ENCODE measurements at regions not wholly inside any gene's neighbourhood (a gene's known extent, or its start where the extent isn't known, plus 50 kb on each side); places are given as distances from the start of the nearest gene placed in this dataset.

DNA sequence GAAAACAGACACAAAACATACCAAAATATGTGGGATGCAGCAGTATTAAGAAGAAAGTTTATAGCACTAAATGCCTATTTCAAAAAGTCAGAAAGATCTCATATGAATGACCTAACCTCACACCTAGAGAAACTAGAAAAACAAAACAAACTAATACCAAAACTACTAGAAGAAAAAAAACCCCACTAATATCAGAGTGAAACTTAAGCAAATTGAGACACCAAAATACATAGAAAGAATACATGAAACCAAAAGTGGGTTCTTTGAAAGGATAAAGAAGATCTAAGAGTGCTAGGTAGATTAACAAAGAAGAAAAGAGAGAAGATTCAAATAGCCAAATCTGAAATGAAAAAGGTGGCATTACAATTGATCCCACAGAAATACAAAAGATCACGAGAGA, 494.1 kb downstream of the SH2D4B start:
- no peak for DNase-seq

GRCh38 chr10:81034383-81034782, 496.7 kb downstream of the SH2D4B start:
- no peak for DNase-seq

DNA sequence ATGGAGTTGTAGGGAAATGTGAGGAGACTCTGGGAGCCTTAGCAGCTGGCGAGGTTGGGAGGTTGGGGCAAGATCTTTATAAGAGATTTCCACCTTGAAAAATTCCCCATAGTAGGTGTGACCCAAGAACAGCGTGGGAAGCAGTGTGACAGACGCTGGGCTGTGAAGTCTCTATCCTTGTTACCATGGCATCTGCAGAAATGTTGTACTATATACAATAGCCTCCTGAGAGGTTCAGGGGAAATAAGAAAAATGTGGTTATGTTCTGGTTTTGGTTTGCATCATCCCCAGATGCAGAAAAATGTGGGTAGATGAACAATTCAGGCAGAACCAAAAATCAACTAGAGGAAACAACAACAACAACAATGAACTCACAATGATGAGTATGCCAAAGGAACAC, 498.6 kb downstream of the SH2D4B start:
- no peak for DNase-seq

DNA sequence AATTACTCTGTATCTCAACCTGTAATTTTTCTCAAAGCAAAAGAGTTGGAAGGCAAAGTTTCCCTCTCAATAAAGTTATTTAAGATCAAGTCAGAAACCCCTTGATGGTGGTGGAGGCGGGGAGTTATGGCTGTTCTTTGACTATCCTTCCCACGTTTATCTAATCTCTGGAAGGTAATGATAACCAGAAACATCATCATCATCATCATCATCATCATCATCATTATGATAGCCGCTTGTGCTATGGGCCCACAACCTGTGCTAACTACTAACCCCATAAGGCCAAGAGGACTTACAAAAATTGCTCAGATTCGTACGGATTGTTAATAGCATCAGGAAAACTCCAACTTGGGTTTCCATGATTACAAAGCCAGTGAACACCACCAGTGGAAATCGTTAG, 502.3 kb downstream of the SH2D4B start:
- no peak for DNase-seq

- no peak for DNase-seq
Measured at GRCh38 chr10:81040940-81041339, 503.2 kb downstream of the SH2D4B start.

DNA sequence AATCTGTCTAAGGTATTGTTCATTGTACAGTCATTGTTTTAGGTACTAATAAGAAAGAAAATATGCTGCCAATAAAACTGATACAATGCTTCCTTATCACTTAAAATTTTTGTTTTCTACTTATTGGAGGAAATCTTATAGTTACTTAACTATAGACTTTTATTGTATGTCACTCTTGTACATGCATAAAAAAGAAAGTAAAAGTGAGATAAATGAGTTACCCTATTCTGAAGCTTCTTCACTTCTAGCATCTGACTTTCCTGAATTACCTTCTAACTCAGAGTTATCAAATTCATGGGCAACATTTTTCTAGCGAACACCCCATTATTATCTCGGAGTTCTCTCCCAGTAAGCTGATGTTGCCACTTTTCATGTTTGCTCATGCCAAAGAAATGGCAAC, 504.9 kb downstream of the SH2D4B start:
- DNase-seq, result no peak

DNA sequence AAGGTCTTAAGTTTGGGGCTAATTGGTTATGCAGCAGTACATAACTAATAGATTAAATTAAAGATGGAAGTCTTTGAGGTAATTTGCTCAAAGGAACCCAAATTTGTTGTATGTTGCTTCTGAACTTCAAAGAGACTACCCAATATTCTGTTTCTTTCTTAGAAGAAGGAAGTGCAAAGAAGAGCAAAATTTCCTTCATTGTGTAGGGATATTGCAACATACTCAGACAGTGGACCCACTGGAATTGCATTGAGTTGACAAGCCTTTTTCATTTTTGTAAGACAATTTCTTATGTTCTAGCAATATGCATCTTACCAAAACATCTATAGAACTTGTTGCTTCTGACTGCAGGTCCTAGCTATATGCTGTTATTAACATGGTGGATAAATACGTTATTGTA, 527.8 kb downstream of the SH2D4B start:
- DNase-seq, result no peak

DNA sequence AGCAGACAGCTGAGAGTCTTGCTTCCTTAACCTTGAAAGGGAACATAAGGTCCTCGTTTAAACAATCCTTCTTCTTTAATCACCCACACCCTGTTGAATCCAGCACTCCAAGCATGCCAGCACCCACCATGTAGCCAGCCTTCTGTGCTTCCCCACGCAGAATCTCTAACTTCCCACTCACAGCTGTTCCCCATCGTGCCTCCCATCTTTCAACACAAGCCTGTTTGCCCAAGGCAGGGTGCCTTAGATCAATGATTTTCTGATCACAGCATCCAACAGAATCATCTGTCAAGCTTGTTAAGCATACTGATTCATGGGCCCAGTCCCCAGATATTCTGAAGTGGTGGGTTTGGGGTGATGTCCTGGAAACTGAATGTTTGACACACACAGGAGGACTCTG, 530.8 kb downstream of the SH2D4B start:
- no peak for DNase-seq

DNA sequence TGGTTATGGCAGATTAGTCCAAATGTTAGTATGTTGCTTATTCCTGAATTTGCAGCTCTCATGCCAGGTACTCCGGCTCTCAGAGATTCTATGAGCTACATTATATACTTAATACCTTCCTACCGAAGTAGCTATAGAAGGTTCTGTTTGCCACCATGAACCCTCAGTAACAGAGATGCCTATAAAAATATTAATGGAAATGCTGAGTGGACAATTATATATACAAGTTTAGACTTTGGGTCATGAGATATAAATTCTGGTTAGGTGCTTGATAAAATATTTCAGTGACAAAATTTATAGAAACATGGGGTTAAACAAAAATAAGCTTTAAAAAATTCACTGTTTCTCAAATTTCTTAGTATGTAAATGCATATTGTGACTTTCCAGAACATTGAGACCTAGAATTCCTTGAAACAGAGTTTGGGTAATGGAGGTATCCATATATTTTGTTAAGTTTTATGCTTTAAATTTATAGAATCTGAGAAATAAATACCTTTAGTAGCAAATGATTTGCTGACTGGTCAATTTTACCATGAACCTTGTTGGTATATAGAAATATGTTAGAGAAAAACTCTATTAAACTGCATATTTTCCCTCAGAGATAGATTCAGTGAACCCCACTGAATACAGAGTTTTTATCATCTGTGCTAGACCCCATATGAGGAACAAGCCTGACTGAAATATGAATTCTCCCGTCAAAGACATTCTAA, 533.5 kb downstream of the SH2D4B start:
- no peak for DNase-seq

GRCh38 chr10:81073155-81073554, 535.5 kb downstream of the SH2D4B start:
- no peak for DNase-seq

DNA sequence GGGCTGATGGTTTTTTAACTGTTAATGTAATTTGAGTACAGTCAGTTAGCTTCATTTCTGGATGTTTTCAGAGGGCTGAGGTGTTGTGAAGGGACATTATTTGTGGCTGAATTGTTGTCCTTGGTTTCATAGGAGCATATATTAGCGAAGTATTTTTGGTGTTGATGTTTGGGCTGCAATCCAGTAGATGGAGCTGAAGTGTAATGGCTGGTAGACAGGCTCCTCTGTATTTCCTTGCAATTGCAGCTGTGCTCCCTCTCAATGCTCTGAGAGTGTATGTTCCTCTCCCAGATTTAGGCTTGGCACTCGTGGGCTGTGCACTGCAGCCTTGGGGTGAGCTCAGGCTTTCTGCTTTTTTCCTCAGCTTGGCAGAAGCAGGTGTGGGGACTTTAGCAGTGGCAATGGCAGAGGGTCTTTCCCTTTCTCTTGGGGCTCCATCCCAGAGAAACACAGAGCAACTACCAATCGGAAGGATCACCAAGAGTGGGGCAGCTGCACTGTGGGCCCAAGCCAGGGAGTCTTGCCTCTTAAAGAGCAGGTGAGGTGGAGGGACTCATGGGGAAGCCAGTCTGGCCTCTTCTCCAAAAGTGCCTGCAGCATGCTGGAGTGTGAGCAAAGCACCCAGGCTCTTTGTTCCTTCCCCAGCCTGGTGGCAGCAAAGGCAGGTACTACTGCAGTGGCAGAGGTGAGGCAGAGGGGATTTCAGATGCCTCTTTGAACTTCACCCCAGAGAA, 544.4 kb downstream of the SH2D4B start:
- DNase-seq, result peak; percentile 2 to 43

DNA sequence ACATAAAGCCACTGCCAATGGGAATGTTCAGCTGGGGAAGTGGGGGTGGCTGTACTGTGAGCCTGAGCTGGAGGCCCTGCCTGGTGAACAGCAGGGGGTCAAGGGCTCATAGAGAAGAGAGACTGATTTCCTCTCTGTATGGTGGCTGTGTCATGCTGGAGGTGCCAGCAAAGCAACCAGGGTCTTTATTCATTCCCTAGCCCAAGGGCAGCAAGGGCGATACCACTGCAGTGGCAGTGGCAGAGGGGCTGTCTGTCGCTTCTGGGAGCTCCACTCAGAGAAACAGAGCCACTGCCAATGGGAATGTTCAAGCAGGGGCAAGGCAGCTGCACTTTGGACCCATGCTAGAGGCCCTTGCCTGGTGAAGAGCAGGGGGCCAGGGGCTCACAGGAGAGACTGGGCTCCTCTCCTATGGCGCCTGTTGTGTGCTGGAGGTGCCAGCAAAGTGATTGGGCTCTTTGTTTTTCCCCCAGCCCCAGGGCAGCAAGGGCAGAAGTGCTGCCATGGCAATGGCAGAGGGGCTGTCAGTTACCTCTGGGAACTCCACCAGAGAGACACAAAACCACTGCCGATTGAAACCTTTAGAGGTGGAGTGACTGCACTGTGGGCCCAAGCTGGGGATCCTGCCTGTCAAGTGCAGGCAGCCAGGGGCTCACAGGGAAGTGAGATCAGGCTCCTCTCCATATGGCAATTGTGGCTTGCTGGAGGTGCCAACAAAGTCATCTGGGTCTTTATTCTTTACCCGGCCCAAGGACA, 545.1 kb downstream of the SH2D4B start:
- no peak for DNase-seq

GRCh38 chr10:81093056-81093455, 555.4 kb downstream of the SH2D4B start:
- no peak for DNase-seq

- no peak for DNase-seq
Measured at GRCh38 chr10:81095238-81095637, 557.5 kb downstream of the SH2D4B start.

DNA sequence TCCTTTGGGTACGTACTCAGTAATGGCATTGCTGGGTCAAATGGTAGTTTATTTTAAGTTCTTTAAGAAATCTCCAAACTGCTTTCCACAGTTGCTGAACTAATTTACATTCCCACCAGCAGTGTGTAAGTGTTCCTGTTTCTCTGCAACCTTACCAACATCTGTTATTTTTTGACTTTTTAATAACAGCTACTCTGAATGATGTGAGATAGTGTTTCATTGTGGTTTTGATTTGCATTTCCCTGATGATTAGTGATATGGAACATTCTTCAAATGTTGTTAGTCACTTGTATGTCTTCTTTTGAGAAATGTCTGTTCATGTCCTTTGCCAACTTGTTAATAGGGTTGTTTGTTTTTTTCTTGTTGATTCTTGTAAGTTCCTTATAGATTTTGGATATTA, 558.9 kb downstream of the SH2D4B start:
- DNase-seq, result no peak

- DNase-seq, result no peak
Measured at GRCh38 chr10:81101062-81101461, 563.4 kb downstream of the SH2D4B start.

- no peak for DNase-seq
Measured at GRCh38 chr10:81104494-81104893, 566.8 kb downstream of the SH2D4B start.

DNA sequence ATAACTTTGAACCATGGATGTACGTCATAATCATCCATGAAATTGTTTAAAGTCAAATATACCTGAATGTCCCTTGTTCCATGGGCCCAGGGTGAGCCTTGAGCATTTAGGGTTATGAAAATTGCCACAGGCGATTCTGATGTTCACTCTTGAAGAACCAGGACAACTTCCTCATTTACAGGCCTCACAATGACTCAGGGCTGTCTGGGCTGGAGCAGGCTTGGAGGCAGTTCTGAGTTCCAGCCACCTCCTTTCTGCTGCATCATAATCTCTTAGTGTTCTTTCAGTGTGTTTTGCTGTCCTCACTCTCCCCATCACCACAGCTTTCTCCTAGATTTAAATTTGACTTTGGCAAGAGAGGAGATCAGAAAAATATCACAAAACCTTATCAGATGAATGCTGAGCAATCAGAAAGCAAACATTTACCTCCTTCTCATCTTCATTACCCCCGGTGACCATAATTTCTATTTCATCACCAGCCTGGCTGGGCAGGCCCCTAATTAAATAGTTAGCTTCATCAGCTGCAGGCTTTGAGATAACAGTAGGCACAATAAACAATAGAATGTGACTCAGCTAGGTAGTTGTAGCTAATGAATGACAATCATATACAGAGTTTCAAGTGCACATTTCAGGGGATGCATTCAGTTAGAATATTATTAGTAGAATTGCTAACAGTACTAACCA, 571.0 kb downstream of the SH2D4B start:
- no peak for DNase-seq

GRCh38 chr10:81109200-81109752, 571.6 kb downstream of the SH2D4B start:
- no peak for DNase-seq

GRCh38 chr10:81116201-81116600, 578.5 kb downstream of the SH2D4B start:
- DNase-seq, result no peak

GRCh38 chr10:81116990-81117389, 579.3 kb downstream of the SH2D4B start:
- DNase-seq, result peak; percentile 0 to 2

DNA sequence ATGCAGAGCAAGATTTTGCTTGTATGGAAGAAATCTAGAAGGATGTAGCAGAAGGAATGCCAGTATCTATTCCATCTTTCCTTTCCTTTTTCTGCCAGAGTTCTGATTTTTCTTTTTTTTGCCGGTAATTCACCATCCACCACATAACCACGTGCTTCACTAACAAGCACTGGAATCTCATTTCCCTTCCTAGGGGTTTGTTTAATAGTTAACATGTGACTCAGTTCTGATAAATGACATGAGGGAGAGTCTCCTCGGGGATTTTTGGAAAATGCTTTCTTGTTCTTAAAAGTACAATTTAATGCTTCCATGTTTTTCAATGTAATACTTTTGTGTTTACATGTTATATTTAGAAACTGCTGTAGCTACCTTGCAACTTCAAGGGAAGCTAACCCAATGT, 590.2 kb downstream of the SH2D4B start:
- no peak for DNase-seq

DNA sequence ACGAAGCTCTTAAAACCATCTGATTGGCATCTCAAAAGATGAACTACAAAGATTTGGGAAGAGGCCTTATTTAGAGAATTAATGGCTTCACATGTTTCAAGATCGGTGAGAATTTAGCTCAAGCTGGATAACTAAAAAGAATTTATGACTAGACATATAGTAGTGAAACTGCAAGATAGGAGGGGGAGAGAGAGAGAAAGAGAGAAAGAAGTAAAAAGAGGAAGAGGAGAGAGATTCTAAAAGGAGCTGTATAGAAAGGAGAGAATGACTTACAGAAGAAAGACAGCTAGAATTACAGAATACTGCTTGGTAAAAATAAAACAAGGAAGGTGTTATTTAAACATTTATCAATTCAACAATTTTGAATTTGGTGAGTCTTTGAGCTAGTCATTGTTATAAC, 592.3 kb downstream of the SH2D4B start:
- DNase-seq, result no peak
